Stimulated activated CD8-positive, alpha-beta memory T cell treated with anti-CD3 and anti-CD28 coated beads, Interleukin-4, amount 100 ng/mL, for 24 hours (primary cell): ENCODE measurements at regions not wholly inside any gene's neighbourhood (a gene's known extent, or its start where the extent isn't known, plus 50 kb on each side); places are given as distances from the start of the nearest gene placed in this dataset.
"Not testable (repeated sequence)": the region's sequence is repeated elsewhere in the genome, so short reads cannot be mapped to it uniquely, and the experiment has no call there.

ENCODE experiments used
- DNase-seq: peaks from one replicate; pipeline ENCODE4 v3.0.0-alpha.2; 2020; ENCODE audit warnings: low read depth

GRCh38 chr10:78650122-78650521 lies 418.6 kb upstream of the ZMIZ1 start:
- no peak for DNase-seq

- DNase-seq = no peak
Measured at GRCh38 chr10:78651287-78651686, 417.5 kb upstream of the ZMIZ1 start.

- no peak for DNase-seq
Measured at GRCh38 chr10:78653555-78653954, 415.2 kb upstream of the ZMIZ1 start.

GRCh38 chr10:78654047-78654590 lies 414.6 kb upstream of the ZMIZ1 start:
- DNase-seq = no peak

GRCh38 chr10:78655979-78656378 lies 412.8 kb upstream of the ZMIZ1 start:
- DNase-seq = no peak

GRCh38 chr10:78656417-78657162 lies 412.2 kb upstream of the ZMIZ1 start:
- no peak for DNase-seq

- peak; percentile 42 for DNase-seq
Measured at GRCh38 chr10:78657163-78657861, 411.5 kb upstream of the ZMIZ1 start.

- DNase-seq = no peak
Measured at GRCh38 chr10:78657862-78658165, 411.0 kb upstream of the ZMIZ1 start.

- no peak for DNase-seq
Measured at GRCh38 chr10:78658645-78659597, 409.8 kb upstream of the ZMIZ1 start.

- no peak for DNase-seq
Measured at GRCh38 chr10:78659598-78659967, 409.2 kb upstream of the ZMIZ1 start.

GRCh38 chr10:78660446-78661106 lies 408.2 kb upstream of the ZMIZ1 start:
- DNase-seq = no peak

- DNase-seq = no peak
Measured at GRCh38 chr10:78663721-78664120, 405.0 kb upstream of the ZMIZ1 start.

GRCh38 chr10:78664929-78665553 lies 403.7 kb upstream of the ZMIZ1 start:
- no peak for DNase-seq

GRCh38 chr10:78672918-78673317 lies 395.8 kb upstream of the ZMIZ1 start:
- no peak for DNase-seq

GRCh38 chr10:78681141-78681540 lies 387.6 kb upstream of the ZMIZ1 start:
- DNase-seq = not testable (repeated sequence)

- DNase-seq = not testable (repeated sequence)
Measured at GRCh38 chr10:78681986-78682385, 386.8 kb upstream of the ZMIZ1 start.

GRCh38 chr10:78684947-78685346 lies 383.8 kb upstream of the ZMIZ1 start:
- DNase-seq = no peak

- DNase-seq = no peak
Measured at GRCh38 chr10:78685466-78686103, 383.2 kb upstream of the ZMIZ1 start.

GRCh38 chr10:78686444-78687060 lies 382.2 kb upstream of the ZMIZ1 start:
- no peak for DNase-seq

- DNase-seq = no peak
Measured at GRCh38 chr10:78687626-78688025, 381.1 kb upstream of the ZMIZ1 start.
